ENCODE measurements at regions not wholly inside any gene's neighbourhood (a gene's known extent, or its start where the extent isn't known, plus 50 kb on each side); places are given as distances from the start of the nearest gene placed in this dataset.

GRCh38 chr2:216583147-216583546 is 50.1 kb upstream of the IGFBP2 start:
- TF ChIP-seq CTCF (IDR thresholded peaks at IDR 0.05; ENCODE audit: poor library complexity) (no peak), EZH2 (IDR thresholded peaks at IDR 0.05; ENCODE audit: borderline replicate concordance) (no peak), EZH2phosphoT487 (IDR thresholded peaks at IDR 0.05; ENCODE audit: low read depth, severe bottlenecking, unreplicated experiment) (no peak)

Data from hepatocyte (in vitro differentiated cells).